HG03139 (cell line): ENCODE measurements at regions not wholly inside any gene's neighbourhood (a gene's known extent, or its start where the extent isn't known, plus 50 kb on each side); places are given as distances from the start of the nearest gene placed in this dataset.

Source experiments
- ATAC-seq: cut with Tn5 transposase; IDR thresholded peaks from one replicate; pipeline ENCODE4 v1.9.1; 2021; ENCODE audit not compliant: unreplicated experiment

DNA sequence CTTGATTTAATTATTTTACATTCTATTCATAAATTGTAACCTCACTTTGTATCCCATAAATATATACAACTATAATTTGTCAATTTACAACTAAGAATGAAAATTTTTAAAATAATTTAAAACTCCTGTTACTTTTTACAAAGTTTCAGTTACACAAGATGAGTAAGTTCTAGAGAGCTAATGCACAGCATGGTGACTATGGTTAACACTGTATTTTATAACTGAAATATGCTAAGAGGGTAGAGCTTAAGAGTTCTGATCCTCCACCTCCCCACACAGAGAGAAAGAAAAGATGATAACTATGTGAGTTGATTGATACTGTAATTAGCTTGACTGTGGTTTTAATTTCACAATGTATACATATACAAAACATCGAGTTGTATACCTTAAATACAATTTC lies 412.5 kb upstream of the DDI1 start:
- no peak for ATAC-seq

DNA sequence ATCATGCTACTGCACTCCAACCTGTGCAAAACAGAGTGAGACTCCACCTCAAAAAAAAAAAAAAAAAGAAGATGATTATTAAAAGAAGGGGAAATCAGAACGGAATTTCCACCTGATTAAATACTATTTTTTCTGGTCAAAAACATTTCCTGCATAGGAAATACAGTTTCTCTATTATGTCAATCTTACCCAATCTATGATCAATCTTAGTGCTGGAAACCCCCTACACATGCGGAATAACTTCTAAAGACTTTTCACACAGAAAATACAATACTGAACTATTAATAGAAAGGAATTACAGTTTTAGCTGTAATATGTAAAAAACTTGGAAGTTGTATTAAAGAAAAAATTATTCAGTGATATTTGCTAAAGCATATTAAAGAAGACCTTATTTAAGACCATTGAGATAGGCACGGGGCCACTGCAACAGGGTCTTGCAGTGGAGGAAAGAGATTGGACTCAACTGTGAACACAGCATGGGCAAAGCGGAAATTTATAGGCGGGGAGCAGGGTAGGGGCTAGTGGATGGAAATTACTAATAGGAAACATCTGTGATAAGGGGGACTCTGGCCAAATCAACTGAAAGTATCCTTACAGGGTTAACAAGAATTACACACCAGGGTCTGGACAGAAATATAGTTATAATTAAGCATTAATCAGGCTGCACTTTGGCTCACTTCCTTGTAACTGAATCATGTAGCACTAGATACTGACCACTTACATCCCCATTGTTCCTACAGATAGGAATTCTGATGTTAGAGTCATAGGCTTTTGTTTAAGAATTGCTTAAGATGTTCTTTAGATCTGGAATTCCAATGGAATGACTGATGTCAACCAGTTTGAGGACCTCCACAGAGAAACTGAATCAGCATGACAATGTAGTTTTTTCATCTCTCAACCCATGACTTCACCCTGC lies 411.5 kb upstream of the DDI1 start:
- no peak for ATAC-seq

GRCh38 chr11:103625624-103625965 lies 410.8 kb upstream of the DDI1 start:
- no peak for ATAC-seq

DNA sequence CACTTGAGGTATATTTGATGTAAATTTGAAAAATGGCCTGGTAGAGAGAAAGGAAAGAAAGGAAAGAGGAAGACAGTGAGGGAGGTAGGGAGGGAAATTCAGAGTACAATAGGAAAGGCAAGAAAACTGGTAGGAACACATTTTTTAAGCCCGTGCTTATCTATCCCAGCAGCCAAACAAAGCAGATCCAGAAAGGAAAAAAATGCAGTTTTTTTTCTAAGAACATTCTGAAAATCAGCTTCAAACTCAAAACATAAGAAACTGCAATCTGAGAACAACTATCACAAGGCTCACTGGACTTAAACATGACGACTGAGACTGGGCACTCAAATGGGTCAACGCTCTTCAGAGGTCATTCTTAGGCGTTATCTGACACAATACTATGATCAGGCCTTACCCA lies 408.3 kb upstream of the DDI1 start:
- no peak for ATAC-seq

GRCh38 chr11:103631841-103632240 lies 404.6 kb upstream of the DDI1 start:
- no peak for ATAC-seq

GRCh38 chr11:103633068-103633788 lies 403.2 kb upstream of the DDI1 start:
- no peak for ATAC-seq

DNA sequence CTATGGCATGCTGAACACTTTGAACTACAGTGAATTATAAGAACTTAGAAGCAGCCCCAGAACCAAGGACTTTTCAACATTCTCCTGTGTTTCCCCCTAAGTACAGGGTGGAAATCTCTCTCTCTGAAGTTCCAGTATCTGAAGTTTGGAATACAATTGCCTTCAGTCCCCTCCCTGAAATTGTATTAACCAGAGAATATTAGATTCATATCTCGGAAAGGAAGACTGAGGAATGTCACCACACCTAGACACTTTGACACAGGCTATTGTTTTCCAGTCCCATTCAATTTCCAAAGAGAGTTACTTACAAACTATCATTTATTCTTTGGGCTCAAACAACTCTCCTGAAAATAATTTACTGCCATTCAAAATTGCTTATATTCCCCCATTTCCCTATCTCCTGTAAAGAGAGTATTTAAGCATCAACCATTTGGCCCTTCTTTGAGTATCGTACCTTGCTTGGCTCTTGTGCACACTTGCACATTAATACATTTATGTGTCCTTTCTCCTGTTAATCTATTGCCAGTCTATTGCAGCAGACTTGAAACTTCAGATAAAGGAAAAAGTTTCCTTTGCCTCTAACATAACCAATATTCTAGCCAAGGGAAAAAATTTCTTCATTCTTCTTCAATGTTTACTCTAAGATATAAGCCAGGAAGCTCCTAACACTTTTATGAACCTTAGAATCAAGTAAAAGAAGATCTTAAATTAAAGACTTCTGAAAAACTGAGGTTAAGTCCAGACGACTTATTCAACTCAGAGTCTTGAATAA lies 402.4 kb upstream of the DDI1 start:
- no peak for ATAC-seq

DNA sequence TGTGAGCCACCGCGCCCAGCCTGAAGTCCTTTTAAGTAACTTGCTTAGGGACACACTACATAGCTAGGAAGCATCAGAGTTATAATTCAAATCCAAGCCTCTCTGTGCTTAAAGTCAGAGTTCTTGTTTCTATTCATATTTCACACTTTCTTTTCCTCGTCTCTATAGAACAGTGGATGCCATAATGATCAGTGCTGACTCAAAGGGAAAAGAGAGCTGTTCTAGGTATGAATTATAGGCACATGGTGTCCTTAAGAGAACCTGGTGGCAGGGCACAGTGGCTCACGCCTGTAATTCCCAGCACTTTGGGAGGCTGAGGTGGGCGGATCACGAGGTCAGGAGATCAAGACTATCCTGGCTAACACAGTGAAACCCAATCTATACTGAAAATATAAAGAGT lies 400.2 kb upstream of the DDI1 start:
- ATAC-seq: no peak

DNA sequence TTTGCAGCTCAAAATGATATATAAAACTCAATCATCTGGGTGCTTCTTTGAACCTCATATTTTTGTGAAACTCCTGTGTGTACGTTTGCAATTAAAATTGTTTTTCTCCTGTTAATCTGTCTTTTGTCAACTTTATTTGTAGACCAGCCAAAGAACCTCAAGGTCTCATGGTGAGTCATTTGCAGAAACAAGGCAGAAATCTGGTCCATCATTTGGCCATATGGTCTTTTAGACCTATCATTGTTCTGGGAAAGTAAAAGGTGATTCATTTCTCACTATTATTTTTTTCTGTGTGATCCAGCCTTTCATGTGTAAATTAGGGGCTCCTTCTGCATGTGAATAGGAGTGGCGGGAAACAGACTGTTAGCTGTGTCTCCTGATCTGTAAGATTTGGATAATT lies 399.1 kb upstream of the DDI1 start:
- no peak for ATAC-seq

DNA sequence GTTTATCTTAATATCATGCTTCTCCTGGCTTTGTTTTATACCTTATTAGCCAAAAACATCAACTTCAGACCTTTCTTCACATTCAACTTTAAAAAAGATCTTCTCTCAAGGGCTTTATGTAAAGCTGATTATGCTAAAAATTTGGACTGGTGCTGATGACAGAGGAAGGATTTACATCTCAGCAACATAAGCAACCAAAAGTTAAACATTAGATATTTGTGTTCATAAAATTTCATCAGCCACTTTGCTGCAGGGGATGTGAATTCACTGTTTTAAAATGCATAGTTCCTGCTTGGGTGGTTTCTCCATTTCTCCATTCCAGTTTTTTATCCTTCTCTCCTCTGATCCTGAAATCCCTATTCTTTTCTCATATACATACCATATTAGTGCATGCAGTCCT lies 398.6 kb upstream of the DDI1 start:
- no peak for ATAC-seq

DNA sequence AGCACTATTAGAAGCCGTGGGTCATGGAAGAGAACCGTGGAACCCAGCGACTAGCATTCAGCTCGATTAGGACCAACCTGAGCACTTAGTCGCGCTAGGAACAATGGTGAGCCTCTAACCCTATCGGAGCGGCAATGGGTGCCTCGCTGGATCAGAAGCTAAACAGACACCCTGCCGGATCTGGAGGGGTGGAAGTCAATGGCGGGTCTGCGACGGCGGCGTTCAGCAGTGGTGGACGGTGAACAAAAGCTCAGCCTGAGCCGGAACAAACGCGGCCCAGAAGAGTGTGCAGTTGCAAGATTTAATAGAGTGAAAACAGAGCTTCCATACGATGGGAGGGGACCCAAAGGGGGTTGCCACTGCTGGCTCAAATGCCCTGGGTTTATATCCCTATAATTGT lies 391.8 kb upstream of the DDI1 start:
- ATAC-seq: no peak

DNA sequence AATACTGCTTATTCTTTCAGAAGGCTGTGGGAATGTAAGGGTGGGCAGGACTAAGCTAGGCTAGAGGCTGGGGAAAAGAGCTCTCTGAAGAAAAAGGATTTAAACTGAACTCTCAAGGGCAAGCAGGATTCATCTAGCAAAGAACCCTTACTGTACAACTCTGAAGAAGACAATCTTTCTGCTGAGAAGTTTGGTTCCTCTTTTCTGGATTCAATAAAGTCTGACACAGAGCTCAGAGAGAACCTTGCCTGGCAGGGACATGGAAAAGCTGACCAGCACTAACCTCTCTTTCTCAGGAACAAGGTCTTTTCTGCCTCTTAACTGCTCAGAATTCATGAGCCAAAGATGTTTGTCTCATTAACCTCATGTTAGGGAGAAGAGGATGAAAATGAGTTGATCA lies 388.4 kb upstream of the DDI1 start:
- no peak for ATAC-seq

DNA sequence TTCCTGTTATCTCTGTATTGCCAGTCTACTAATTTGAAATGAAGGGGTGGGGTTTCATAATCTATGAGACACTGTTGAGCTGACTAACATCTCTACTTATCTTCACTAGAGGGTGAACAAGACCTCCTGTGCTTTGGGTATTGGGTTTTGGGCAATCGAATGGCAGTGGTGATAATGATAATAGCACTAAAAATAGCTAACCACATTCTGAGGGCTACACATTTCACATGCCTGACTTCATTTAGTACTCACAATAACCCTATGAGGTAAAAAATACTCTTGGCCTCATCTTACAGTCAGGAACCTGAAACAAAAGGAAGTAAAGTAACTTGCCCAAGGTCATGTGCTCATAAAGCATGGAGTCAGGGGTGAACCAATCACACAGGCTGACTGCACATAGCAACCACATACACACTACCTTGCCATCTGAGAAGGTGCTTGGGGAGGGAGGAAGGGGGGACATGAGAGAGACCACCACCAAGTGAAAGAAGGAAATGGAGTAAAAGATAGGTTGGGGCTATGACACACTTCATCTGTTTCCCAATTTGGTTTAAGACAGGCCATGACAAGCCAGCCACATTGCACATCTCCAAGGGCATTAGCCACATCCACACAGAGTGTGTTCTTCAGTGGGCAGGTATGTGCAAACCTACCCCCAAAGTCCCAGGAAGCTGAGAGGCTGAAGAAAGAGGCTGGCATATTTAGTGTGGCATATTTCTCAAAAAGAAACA lies 387.6 kb upstream of the DDI1 start:
- no peak for ATAC-seq

DNA sequence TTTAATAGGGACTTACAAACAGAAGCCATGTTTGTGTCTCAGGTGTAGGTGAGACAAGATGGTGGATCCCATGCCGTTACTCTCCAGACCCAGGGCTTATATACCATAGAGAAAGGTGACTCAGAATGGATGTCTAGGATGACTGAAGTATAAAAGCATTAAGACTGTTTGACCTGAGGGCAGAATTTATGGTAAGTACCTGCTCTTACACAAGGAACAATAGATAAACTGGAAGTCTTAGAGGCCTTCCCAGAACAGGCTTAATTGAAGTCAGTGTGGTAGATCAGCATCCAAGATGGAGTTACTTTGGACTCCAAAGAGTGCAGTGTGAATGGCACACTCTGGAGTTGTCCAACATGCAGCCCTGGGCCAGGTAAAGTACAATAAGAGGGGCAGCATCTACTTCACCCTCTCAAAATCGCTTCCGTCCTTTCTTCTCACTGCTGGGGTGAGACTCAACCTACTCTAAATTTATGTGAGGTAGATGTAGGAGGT lies 387.0 kb upstream of the DDI1 start:
- no peak for ATAC-seq

- no peak for ATAC-seq
These were observed 386.1 kb upstream of the DDI1 start for GRCh38 chr11:103650330-103650729.

DNA sequence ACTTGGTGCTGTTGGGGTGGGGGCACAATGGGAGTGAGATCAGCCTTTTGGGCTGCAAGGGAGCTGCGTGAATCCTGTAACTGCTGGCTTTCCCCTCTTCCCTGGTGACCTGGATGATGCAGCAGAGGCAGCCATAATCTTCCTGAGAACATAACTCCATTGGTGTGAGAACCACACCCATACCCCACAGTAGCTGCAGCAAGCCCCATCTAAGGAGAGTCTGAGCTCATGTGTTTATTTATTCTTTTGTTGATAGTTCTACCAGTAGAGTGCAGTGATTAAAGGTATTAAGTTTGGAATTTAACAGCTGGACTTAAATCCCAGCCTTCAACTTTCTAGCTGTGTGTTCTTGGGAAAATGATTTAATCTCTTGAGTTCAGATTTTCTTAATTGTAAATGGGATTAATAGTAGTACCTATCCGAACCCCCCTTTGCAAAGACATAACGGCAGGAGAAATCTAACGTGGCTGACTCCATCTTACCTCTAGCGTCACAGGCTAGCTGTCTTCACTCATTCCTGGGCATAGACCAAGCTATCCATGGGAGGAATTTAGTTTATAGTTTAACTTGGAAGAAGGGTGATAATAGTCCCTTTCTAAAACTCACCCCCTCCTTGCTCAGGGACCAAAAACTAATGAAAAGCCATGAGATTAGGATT lies 385.0 kb upstream of the DDI1 start:
- no peak for ATAC-seq

- no peak for ATAC-seq
These were observed 384.4 kb upstream of the DDI1 start for GRCh38 chr11:103652013-103652412.

GRCh38 chr11:103656382-103656781 lies 380.1 kb upstream of the DDI1 start:
- no peak for ATAC-seq

GRCh38 chr11:103659206-103659618 lies 377.2 kb upstream of the DDI1 start:
- no peak for ATAC-seq

DNA sequence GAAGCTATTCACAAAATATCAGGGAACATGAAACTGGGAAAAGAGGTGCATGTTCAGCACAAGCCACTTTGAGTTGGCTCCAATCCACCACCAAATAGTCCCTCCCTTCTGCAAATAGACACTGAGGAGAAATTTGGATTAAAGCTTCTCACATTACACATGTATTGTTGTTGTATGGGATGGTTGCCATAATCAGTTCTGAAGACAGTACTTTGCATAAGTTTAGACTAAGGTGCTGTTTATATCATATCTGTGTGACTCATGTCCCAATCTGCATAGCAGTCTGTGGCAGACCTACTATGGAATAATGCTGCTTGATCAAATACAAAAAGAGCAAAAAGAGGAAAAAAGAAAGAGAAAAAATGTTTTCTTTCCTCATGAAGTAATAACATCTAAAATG lies 376.7 kb upstream of the DDI1 start:
- ATAC-seq: no peak
